SHP77 treated with DMSO at 0.1 percent for 48 hours (cell line): ENCODE measurements at regions not wholly inside any gene's neighbourhood (a gene's known extent, or its start where the extent isn't known, plus 50 kb on each side); places are given as distances from the start of the nearest gene placed in this dataset.

Experiments
- DNase-seq: peaks from one replicate; lab custom pipeline; 2025; lab: John Stamatoyannopoulos, UW

DNA sequence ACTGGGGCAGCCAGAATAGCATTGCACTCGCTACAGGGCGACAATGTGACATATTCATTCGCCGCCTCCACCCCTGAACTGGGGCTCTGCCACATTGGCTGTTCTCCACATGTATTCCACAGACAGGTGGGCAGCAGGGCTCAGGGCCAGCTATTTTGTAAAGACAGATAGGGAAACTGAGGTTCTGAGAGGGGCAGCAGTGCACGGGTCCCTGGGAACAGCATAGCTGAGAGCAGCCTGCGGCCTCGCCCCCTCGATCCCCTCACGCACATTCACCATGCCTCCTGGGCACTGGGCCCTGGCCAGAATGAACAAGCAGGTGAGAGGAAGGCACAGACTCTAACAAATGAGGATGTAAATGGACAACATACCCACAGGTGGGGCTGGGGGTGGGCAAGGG, 75.0 kb upstream of the SPATA12 start:
- no peak for DNase-seq

DNA sequence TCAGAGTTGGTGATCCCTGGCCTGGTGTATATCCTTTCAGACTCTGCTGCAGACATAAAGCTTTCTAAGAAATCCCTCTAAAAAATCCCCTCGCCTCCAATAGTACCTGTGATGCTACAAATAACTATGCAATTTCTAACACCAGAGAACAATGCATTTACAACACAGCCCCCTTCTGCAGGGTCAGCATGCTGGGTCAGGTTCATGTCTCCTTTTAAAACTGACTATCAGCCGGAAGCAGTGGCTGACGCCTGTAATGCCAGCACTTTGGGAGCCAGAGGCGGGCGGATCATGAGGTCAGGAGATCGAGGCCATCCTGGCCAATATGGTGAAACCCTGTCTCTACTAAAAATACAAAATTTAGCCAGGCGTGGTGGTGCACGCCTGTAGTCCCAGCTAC, 77.0 kb upstream of the SPATA12 start:
- no peak for DNase-seq

DNA sequence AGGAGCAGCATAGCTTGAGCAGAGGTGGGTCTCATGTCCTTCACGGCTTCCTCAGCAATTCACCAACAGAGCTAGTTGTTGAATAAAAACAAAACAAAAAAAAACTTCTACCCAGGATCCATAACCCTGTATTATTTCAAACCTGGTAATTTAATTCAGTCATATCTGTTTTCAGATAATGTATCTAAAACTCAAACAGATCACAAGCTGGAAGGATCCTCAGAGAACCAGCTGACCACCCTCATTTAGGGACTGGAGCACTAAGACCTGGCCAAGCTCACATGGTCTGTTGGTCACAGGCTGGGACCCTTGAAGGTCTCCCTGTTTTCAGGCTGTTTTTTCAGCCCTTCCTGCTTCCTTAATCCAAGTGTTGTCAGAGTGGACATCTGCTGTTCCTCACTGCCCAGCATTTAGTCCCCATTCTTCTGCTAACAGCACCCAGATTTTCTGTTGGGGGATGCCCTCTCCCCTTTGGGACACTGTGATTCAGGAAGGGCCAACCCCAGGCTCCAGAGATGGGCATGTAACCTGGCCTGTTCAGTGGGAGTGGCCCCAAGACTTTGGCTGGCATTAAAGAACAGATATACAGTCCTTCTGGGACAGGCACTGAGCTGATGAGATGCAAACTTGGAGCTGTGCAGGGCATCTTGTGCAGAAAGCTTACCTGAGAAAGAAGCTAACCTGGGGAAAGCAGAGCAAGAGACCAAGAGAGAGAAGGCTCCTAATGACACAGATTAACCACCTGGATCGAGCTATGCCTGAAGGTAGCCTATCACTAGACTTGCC, 78.8 kb upstream of the SPATA12 start:
- no peak for DNase-seq

DNA sequence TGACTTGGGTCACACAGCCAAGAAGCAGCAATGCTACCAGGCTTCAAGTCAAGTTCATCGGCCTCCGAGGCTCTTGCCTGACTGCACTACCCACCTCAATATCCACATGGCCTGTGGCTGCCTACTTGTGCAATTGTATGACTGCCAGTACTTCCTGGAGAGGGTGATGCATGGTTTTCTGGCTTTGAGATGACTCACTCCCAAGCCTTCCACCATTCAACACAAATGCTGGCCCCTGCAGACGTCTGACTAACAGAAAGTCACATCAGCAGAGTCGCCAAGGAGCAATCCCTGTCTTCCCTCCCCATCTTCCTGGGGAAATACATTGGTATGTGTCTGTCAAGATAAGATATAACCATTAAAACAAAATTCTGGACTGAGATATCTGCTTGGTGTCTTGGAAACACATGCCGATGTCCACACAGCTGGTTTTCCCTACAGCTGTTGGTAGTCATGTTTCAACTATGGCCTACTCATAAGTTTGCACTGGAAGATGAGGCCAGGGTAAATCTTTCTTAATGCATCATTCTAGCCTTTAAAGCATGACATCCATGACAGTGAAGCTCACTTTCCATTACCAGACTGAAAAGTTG, 79.6 kb upstream of the SPATA12 start:
- no peak for DNase-seq

DNA sequence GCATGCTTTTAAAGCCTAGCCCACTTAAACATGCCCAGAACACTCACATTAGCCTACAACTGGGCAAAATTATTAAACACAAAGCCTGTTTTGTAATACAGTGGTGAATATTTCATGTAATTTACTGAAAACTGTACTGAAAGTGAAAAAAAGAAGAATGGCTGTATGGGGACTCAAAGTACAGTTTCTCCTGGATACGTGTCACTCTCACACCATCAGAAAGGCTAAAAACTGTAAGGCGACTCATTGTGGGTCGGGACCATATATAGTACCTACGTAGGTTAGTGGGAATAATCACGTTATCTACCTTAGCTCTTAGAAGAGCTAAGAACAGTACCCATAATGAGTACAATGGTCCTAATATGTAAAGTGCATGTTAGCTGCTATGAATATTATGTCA, 80.2 kb upstream of the SPATA12 start:
- DNase-seq = no peak

DNA sequence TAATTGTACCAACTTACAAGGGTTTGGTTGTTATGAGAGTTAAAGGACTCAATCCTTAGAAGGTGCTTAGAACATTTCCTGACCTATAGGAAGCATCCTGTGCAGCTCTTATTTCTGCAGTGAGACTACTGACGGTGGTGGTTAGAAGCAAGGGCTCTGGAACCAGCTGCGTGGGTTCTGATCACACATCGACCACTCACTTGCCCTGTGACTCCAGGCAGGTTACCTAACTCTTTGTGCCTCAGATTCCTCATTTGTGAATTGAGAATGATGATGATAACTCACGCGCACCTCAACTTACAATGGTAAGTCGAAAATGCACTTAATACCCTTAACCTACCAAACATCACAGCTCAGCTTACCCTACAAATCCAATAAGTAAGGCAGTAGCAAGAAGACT, 80.7 kb upstream of the SPATA12 start:
- no peak for DNase-seq

DNA sequence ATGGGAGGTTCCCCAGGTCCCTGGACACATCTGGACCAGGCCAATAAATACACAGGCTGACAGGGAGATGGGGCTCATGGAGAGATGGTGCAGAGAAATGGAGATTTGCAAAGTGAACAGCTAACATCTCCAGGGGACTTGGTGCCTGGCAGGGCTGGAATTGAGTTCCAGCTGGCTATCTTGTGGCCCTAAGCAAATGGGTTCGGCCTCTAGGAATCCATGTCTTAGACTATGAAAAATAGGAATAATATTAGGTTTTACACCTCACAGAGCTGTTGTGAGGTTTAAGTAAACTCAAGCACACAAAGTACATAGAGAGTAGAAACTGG, 82.9 kb upstream of the SPATA12 start:
- no peak for DNase-seq

DNA sequence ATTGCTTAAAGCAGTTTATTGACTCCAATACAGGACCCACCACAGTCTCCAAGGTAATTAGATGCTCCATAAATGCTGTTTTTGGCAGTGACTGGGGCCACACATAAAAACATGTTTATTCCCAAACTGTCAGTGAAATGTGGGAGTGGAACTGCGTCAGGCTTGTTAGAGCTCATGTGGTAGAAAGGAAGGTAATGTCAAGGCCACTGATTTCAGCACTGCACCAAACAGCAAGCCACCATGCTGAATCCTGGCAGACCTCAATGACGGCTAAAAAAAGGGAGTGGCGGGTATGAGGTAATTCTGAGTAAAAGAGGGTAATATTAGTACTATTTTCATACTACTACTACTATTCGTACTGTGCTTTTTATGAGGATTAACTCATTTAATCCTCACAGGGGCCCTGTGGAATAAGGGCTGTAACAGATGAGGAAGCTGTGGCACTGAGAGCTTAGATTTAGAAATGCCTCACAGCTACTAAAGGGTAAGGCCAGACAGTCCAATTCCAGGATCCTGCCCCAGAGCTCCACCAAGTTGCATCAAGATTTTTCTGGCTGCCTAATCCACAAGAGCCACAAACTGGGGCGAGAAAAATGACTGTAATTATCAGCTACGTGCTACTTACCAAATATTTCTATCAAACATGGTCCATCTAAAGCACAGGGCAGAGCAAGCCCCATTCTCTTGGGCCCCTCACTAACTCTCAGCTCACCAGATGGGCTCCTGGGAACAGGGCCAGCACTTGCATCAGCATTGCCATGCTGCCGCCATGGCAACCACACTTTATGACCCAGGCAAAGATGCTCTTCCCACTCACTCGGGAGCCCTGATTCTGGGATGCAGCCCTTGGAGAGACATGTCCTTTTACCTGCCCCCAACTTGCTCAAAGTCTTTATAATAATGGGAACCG, 83.6 kb upstream of the SPATA12 start:
- peak; percentile 57 for DNase-seq

DNA sequence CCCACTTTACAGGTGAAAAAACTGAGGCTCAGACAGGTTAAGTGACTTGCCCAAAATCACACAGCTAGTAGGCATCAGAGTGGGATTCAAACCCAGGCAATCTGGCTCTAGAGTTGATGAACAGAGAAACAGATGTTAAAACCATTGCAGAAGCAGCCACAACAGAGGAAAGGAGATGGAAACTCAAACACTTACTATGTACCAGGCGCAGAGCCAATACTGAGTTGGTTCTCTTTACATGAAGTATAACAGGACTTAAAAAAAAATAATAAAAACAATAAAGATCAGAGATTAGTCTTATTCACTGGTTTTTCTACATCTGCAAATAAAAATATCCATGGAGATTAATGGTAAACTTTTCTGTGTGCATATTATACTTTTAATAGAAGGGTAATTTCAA, 84.9 kb upstream of the SPATA12 start:
- no peak for DNase-seq

DNA sequence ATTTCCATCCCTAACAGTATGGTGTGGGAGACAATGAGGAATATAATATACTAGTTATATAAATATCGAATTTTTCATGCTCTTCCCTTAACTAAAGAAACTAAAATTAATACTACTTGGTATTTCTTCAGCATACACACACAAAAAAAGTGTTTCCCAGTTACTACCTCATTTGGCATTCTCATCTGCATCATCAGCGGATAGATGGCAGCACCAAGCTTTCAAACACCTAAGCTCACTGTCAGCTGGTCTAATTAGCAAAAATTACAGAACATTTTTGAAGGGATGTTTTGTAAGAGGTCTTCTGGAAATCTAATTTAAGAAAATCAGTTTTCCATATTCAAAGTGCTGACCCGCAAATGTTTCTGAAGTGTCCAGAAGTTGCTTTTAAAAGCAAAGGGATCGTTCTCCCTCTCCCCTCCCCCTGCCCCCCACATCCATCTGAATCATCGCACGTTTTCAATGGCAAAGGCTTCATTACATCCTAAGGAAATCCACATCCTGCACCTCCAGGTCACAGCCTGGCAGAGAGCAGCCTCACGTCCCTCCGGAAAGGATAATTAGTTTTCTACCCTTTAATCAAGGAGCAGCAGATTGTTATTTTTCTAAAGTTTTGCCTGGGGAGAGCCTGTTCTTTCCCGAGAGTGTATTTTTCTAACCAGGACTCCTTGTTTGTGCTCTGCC, 86.1 kb upstream of the SPATA12 start:
- DNase-seq = no peak

DNA sequence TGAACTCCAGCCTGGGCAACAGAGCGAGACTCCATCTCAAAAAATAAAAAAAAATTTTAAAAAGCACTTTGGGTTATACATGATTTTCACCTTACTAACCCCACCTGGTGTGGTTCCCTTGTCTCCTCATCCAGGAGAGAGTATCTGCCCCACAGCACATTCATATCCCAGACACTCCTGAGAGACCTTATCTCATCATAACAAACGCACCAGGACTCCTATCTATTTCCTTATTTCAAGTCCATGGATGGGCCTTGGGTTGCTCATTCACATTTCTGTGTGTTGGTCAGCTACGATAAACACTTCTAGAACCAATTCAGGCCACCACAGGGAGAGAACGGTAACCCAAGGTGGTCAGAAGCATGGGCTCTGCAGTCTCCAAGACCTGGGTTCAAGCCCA, 88.6 kb upstream of the SPATA12 start:
- no peak for DNase-seq

DNA sequence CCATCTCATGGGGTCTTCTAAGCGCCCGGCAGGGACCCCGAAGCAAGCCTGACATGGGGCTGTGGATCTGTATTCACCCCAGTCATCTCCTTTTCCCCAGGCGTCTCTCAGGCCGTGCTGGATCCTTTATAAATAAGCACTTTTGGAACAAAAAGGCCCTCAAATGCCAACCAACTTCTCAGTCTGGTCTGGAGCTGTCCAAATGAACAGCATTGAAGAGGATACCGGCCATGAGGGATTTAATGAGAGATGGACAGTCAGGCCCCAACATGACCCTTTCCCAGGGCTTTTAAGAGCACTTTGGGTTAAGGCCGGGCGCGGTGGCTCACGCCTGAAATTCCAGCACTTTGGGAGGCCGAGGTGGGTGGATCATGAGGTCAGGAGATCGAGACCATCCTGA, 89.2 kb upstream of the SPATA12 start:
- no peak for DNase-seq

DNA sequence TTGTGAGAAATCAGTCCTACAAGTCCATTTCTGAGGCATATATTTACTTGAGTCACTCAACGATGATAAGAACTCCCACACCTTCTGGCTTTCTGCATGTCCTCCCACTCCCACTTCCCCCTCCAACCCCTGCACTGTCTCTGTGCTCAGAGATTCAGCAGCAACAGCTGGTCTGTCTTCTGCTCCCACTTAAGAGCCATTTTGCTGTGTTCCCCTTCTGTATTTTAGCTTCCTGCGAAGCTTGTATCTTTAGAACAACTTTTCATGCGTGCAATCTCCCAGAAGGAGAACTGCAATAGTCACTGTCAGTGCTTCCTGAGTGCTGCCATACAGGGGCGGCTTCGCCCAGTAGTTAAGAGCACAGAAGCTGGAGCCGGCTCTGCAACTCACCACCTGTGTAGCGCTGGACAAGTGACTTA, 90.0 kb upstream of the SPATA12 start:
- no peak for DNase-seq

DNA sequence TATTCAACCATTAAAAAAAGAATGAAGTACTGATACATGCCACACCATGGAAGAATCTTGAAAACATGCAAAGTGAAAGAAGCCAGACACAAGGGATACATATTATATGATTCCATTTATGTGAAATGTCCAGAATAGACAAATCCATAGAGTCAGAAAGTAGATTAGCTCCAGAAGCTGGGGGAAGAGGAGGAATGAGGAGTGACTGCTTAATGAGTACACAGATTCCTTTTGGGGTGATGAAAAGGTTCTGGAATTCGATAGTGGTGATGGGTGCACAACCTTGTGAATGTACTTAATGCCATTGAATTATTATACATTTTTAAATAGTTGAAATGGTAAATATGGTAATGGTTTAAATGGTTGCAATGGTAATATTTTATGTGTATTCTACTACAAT, 90.6 kb upstream of the SPATA12 start:
- no peak for DNase-seq

DNA sequence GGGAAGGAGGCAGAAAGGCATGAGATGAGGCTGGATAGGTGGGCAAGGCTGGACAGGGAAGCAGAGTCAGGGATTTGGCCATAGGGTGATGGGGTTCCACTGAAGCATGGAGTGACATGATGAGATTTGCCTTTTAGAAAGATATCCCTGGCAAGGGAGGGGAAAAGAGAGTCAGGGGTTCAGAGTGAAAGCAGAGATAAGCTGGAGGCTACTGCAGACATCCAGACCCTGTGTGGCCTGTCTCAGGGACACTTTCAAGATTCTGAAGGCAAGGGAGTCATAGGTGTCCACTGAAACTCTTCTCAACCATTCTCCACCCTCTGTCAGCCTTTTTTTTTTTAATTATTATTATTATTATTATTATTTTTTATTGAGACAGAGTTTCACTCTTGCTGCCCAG, 94.0 kb upstream of the SPATA12 start:
- DNase-seq = no peak

DNA sequence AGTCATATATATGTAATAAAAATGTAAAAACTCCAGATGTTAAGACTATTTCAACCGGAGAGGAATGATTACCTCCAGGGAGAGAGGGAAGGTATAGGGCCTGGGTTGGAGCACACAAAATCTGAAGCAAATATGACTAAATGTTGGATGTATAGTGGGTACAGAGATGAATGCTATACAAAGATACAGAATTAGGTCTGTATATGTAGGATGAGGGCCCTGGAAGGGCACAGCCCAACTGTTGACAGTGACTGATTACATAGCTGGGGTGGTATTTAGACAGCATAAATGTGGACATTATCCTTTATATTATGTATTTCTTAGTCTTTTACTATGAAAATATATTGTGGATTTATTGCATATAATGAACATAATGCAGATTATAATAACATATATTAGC, 94.4 kb upstream of the SPATA12 start:
- DNase-seq = no peak

DNA sequence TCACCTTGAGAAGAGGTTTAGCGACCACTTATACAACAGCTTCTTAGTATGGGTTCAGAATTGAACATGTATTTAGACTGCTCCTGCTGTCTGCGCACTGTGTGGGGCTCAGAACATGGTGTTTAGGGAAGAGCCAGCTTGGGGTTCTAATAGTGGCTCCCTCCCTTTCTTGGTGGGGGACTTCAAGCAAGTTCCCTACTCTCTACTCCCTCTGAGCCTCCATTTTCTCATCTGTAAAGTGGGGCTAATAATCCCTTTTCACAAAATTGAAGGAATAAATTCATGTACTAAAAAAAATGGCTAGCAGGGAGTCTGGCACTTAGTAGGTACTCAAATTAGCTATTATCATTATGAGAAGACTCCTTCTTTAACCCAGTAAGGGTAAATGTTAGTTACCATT, 97.5 kb upstream of the SPATA12 start:
- DNase-seq = no peak

DNA sequence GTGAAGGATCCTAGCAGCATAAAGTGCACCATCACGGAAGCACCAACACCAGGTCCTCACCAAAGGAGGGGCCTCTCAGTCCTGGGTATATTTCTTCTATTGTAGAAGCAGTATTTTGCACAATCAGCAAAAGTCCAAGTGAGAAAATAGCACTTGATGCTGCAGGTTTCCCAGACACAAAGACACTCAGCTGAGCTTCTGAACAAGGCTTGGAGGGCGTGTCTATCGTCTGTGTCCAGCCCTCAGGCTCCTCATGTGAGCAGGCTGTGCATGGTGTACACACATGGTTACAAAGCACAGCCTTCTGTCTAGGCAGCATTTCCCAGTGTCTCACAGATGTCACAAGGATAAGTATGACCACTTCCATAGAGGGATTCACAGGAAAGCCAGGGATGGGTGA, 98.3 kb upstream of the SPATA12 start:
- DNase-seq = no peak

DNA sequence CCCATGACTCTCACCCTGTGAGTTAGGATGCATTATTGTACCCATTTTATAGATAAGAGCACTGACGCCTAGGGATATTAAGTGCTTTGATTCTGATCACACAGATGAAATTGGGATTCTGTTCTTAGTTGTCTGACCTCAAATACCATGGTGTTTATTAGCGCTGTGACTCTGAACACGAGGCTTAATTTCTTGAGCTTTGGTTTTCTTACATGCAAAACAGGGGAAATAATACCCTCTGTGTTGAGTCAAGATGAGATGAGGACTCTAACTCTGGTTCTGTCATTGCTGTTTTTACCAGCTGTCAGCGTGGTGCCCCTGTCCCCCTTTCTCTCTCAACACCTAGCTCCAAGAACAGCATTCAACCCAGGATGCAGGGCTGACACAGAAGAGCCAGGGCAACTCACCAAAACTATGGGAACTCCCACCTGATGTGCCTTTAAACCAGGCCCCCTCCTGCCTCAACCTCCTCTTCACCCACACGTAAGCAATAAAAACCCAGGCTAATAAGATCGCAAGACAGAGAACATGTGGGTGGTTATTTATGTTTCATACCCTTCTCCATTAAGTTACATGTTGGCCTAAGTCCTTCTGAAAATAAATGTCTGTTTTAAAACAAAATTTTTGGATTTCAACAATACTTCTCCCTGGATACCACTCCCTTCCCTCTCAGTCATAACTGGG, 100.1 kb upstream of the SPATA12 start:
- no peak for DNase-seq

DNA sequence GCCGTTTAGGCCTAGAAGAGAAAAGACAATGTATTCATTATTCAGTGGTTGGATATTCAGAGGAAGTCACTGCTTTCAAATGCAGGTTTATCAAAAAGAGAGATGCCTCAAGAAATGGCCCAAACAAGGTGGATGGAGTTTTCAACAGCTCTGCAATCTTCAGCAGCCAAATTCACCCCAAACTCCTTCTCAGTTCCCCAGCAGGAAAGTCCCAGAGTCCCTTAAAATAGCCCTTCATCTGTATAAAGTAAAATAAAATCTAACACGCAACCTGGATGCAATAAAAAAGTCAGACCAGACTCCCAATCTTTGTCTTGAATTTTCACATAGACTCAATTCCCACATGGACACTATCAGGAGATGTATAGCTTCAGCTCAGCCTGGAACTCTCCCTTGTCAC, 101.6 kb upstream of the SPATA12 start:
- DNase-seq = no peak

DNA sequence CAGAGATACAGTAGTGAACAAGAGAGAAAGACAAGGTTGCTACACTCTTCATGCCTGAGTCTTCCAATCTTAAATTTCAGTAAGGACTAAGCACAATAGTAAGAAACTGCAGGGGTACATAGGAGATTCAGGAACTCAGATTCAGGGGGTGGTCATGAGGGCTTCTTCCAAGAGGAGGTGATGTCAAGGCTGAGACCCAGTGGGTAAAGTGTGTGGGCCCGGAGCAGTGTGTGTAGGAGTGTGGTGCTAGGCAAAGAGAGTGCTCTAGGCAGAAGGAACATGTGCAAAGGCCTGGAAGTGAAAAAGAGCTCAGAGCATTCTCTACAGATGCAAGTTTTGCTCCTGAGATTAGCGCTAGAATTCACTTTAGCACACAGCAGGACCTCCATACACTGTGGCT, 102.9 kb upstream of the SPATA12 start:
- no peak for DNase-seq

DNA sequence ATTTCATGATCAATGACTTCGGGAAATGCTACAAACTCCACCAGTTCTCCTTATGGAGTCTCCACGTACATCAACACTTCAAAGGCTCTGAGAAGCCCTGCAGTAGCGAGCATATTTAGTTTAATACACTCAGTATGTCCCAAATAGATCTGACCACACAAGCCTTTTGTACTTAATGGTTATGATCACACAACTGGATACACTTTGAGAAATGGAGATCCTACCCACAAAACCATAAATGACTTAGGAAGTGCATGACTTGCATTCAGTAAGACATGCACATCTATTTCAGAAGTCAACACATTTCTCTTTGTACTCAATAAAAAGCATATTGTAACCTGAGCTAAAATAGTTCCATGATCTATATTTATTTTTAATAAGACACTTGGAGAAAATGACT, 103.6 kb upstream of the SPATA12 start:
- no peak for DNase-seq
